Right ventricle myocardium superior (tissue), 1 donor: ENCODE measurements at regions not wholly inside any gene's neighbourhood (a gene's known extent, or its start where the extent isn't known, plus 50 kb on each side); places are given as distances from the start of the nearest gene placed in this dataset. TPM values are rescaled to one million over a fixed set of nuclear protein-coding genes. Genes with fewer than 3 reads are reported as not detected.
"Not testable (repeated sequence)": the region's sequence is repeated elsewhere in the genome, so short reads cannot be mapped to it uniquely, and the experiment has no call there.

Experiments
- ATAC-seq: fragments of 200-7000 bp; cut with Tn5 transposase; one replicate; pipeline ENCODE4 v1.9.1; 2020; ENCODE audit warnings: mild to moderate bottlenecking; ENCODE audit not compliant: poor library complexity
- DNase-seq: peaks from one replicate; pipeline ENCODE4 v3.0.0-alpha.2; 2020
- intact Hi-C: fragments of 100-400 bp; cut with DNase I; formaldehyde crosslinking; loops from one replicate; pipeline ENCODE4 v1.11.2; 2022
- microRNA-seq: library from miRNA; unstranded; fragments of <30 nt; microRNA quantifications from one replicate; pipeline ENCODE4 v1.2.0, GENCODE V29; 2020
- donor health status: DM: no; HTN: yes; CAD: no; lungs with severe emphysema.

DNA sequence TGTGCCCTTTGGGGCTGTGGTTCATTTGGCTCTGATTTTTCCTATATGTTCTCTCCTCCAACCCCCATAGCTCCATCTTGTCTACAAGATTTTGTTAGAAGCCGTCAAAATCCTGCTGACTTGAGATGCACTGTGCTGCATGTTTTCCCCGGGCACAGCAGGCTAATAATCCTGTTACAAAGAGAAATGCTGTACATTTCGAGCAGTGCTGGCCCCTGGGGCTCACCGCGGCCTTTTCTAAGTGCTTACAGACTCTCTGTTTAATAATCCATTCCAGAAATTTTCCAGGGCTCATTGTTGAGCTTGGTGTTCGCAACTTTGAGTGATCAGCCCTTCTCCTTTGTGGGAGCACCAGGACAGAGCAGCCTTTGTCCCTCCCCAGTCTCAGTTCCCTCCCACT is 158.6 kb downstream of the OR4F15 start:
- DNase-seq: peak; percentile 9
- ATAC-seq, intact Hi-C loops: not testable (repeated sequence)

DNA sequence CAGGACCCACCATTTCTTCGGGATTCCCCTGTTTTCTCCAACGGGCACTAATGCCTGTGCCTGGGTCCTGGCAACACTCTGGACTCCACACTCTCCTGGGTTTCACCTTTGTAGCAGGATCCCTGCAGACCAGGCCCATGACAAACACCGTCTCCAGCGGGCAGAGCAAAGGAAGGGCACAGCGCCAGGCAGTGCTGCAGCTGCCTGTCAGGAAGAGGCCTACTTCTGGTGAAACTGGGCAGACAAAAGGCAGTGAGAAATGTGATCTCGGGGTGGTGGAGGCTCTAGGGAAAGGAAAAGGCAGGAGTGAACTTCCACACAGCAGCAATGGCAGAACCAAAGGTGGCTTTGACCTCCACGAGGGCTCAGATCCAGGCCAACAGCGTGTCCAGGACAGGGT is 165.3 kb downstream of the OR4F15 start:
- ATAC-seq, intact Hi-C loops, DNase-seq: not testable (repeated sequence)

DNA sequence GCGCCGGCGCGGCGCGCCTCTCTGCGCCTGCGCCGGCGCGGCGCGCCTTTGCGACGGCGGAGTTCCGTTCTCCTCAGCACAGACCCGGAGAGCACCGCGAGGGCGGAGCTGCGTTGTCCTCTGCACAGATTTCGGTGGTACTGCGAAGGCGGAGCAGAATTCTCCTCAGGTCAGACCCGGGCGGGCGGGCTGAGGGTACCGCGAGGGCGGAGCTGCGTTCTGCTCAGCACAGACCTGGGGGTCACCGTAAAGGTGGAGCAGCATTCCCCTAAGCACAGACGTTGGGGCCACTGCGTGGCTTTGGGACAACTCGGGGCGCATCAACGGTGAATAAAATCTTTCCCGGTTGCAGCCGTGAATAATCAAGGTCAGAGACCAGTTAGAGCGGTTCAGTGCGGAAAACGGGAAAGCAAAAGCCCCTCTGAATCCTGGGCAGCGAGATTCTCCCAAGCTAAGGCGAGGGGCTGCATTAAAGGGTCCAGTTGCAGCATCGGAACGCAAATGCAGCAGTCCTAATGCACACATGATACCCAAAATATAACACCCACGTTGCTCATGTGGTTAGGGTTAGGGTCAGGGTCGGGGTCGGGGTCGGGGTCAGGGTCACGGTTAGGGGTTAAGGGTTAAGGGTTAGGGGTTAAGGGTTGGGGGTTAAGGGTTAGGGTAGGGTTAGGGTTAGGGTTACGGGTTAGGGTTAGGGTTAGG is 168.4 kb downstream of the OR4F15 start:
- intact Hi-C loops: not testable (repeated sequence)
- DNase-seq: peak; percentile 48

More for the DNA sequence above, 168.4 kb downstream of the OR4F15 start:
- peak; percentile 75 for ATAC-seq

Small RNA genes lying in the stretch of these regions (microRNA-seq; reads per million reads assigned to microRNA genes)
- gene MIR1302-10 (not detected), gene MIR6859-3 (not detected)
